NT2/D1 (cell line): ENCODE measurements at regions not wholly inside any gene's neighbourhood (a gene's known extent, or its start where the extent isn't known, plus 50 kb on each side); places are given as distances from the start of the nearest gene placed in this dataset.
"Not testable (repeated sequence)": the region's sequence is repeated elsewhere in the genome, so short reads cannot be mapped to it uniquely, and the experiment has no call there.

Source experiments
- DNase-seq: peaks from one replicate; pipeline ENCODE4 v3.0.0-alpha.2; 2011; ENCODE audit warnings: low read depth, low spot score
- H3K27me3 ChIP-seq: 2 replicates; pipeline ENCODE4 v1.6.0; 2011; ENCODE audit warnings: mild to moderate bottlenecking; ENCODE audit not compliant: insufficient read length, insufficient read depth
- H3K36me3 ChIP-seq: 2 replicates; pipeline ENCODE4 v1.6.1; 2011; ENCODE audit warnings: mild to moderate bottlenecking, low read length, mixed read lengths; ENCODE audit not compliant: insufficient read depth, insufficient read length
- H3K4me1 ChIP-seq: 2 replicates; pipeline ENCODE4 v1.5.1; 2011; ENCODE audit not compliant: insufficient read depth, insufficient read length
- H3K4me3 ChIP-seq: 2 replicates; pipeline ENCODE4 v1.5.1; 2011; ENCODE audit warnings: low read depth; ENCODE audit not compliant: insufficient read length
- H3K9ac ChIP-seq: 2 replicates; pipeline ENCODE4 v1.6.0; 2011; ENCODE audit warnings: low read depth; ENCODE audit not compliant: insufficient read length
- H3K9me3 ChIP-seq: 2 replicates; pipeline ENCODE4 v1.5.1; 2011; ENCODE audit warnings: mild to moderate bottlenecking, low read length; ENCODE audit not compliant: insufficient read depth
- SUZ12 ChIP-seq: IDR thresholded peaks from 2 replicates; pipeline ENCODE4 v1.6.1; 2011; ENCODE audit not compliant: insufficient read length, insufficient read depth; ENCODE audit errors: extremely low read depth
- YY1 ChIP-seq: IDR thresholded peaks from 2 replicates; pipeline ENCODE4 v1.6.1; 2011; ENCODE audit not compliant: insufficient read length, insufficient read depth
- ZNF274 ChIP-seq: IDR thresholded peaks from 2 replicates; pipeline ENCODE4 v1.6.1; 2011; ENCODE audit warnings: mild to moderate bottlenecking, low read depth, low read length

DNA sequence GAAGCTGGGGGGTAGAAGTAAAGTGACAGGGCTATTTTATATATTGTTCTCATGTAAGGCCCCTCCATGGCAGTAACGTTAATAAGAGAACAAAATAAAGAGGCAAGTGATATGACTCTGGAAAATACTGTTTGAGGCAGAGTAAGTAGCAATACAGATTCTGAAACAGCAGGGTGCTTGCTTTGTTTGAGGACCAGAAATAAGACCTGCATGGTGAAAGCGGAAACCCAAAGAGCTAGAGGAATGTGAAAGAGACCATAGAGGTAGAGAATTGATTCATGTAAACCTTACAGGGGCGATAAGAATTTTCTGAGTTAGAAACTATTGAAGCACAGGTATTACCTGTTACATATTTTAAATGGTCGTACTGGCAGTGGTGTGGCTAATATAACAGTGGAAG lies 1517.1 kb downstream of the SI start:
- no peaks in the 10 kb centered on the region for H3K9me3 ChIP-seq
- H3K27me3 ChIP-seq = no peaks in the 10 kb centered on the region
- TF ChIP-seq SUZ12 (no peak), YY1 (no peak), ZNF274 (no peak)
- H3K36me3 ChIP-seq = no peaks in the 10 kb centered on the region
- no peak for DNase-seq
- no peak overlapping the region for H3K9ac ChIP-seq
- no peak overlapping the region for H3K4me3 ChIP-seq
- H3K4me1 ChIP-seq = no peaks in the 10 kb centered on the region

DNA sequence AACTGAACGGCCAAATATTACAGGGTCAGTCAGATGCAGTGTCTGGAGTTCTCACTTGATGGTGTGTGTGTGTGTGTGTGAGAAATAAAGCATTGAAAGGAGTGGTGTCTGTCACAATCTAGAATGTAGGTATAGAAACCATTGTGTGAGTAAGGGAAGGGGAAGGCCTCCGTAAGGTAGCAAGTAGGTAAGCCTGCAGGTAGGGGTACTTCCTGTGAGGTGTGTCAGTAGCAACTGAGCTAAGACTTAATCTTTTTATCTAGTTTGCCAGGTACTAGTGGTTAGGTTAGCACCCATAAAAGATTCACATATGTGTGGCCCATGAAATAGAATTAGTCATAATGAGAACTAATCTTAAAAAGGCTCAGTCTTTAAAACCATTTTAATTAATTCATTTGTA lies 1517.8 kb downstream of the SI start:
- H3K9me3 ChIP-seq = no peaks in the 10 kb centered on the region
- no peak overlapping the region for H3K4me3 ChIP-seq
- TF ChIP-seq ZNF274 = no peak
- TF ChIP-seq YY1 = no peak
- no peak for TF ChIP-seq SUZ12
- no peaks in the 10 kb centered on the region for H3K27me3 ChIP-seq
- no peak overlapping the region for H3K9ac ChIP-seq
- DNase-seq = no peak
- no peaks in the 10 kb centered on the region for H3K36me3 ChIP-seq
- H3K4me1 ChIP-seq = no peaks in the 10 kb centered on the region

DNA sequence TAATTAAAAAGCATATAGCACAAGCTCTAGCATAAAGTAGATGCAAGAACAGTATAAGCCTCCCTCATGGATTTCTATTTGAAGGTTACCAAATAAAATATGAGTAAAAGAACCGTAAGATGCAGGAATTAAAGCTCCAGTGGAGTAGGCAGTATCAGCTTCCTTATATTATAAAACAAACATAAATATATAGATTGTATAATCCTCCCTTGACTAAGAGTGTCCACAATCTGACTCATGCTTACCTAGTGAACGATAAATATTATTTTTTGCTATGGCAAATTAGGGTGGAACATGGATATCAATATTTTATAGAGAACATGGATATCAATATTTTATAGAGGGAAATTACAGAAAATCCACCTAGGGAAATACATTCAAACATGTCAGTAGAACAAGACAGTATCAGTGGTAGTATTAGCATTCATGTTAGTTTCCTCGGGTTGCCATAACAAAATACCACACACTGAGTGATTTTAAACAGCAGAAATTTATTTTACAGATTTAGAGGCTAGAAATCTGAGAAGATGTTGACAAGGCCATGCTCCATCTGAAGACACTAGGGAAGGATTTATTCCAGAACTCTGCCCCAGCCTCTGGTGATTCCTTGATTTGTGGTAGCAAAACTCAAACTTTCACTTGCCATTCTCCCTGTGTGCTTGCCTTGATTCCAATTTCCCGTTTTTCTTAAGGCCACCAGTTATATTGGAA lies 1521.3 kb downstream of the SI start:
- H3K9me3 ChIP-seq = no peaks in the 10 kb centered on the region
- no peaks in the 10 kb centered on the region for H3K36me3 ChIP-seq
- H3K27me3 ChIP-seq = no peaks in the 10 kb centered on the region
- H3K9ac ChIP-seq = no peak overlapping the region
- TF ChIP-seq ZNF274 (no peak), YY1 (no peak), SUZ12 (no peak)
- H3K4me3 ChIP-seq = no peak overlapping the region
- no peaks in the 10 kb centered on the region for H3K4me1 ChIP-seq
- no peak for DNase-seq

DNA sequence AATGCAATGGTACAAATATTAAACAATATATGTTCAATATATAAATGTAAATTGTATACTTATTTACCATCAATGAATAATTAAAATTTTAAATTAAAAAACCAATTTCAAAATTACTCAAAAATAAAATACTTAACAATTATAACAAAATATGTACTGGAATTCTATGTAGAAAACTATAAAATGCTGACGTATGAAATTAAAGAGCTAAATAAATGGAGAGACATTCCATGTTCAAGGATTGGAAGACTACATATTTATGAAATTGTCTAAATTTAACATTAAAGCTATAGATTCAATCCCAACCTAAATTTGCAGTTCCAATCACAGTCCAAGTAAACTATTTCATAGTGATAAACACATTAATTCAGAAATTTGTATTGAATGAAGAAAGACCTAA lies 1522.4 kb downstream of the SI start:
- H3K4me3 ChIP-seq = no peak overlapping the region
- no peaks in the 10 kb centered on the region for H3K27me3 ChIP-seq
- H3K9ac ChIP-seq = no peak overlapping the region
- no peaks in the 10 kb centered on the region for H3K36me3 ChIP-seq
- DNase-seq = no peak
- no peaks in the 10 kb centered on the region for H3K9me3 ChIP-seq
- no peak for TF ChIP-seq SUZ12
- TF ChIP-seq YY1 = no peak
- no peaks in the 10 kb centered on the region for H3K4me1 ChIP-seq

DNA sequence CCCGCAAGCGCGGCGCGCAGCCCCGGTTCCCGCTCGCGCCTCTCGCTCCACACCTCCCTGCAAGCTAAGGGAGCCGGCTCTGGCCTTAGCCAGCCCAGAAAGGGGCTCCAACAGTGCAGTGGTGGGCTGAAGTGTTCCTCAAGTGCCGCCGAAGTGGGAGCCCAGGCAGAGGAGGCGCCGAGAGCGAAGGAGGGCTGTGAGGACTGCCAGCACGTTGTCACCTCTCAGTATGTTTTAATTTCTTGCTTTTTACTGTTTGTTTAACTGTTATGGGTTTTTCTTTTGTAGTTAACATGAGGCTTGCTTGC lies 1525.7 kb downstream of the SI start:
- TF ChIP-seq ZNF274 = no peak
- no peak for TF ChIP-seq SUZ12
- no peak for TF ChIP-seq YY1
- H3K36me3 ChIP-seq = no peaks in the 10 kb centered on the region

DNA sequence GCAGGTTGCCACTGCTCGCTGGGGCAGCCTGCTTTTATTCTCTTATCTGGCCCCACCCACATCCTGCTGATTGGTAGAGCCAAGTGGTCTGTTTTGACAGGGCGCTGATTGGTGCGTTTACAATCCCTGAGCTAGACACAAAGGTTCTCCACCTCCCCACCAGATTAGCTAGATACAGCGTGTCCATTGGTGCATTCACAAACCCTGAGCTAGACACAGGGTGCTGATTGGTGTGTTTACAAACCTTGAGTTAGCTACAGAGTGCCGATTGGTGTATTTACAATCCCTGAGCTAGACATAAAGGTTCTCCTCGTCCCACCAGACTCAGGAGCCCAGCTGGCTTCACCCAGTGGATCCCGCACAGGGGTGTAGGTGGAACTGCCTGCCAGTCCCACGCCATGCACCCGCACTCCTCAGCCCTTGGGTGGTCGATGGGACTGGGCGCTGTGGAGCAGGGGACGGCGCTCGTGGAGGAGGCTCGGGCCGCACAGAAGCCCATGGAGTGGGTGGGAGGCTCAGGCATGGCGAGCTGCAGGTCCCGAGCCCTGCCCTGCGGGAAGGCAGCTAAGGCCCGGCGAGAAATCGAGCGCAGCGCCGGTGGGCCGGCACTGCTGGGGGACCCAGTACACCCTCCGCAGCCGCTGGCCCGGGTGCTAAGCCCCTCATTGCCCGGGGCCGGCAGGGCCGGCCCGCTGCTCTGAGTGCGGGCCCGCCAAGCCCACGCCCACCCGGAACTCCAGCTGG lies 1526.2 kb downstream of the SI start:
- not testable (repeated sequence) for H3K4me3 ChIP-seq, H3K9ac ChIP-seq, DNase-seq, H3K9me3 ChIP-seq, H3K27me3 ChIP-seq, H3K4me1 ChIP-seq, H3K36me3 ChIP-seq

More for the DNA sequence above, 1525.7 kb downstream of the SI start:
- no peaks in the 10 kb centered on the region for H3K27me3 ChIP-seq
- H3K4me1 ChIP-seq = no peaks in the 10 kb centered on the region
- no peak for DNase-seq
- H3K9me3 ChIP-seq = no peaks in the 10 kb centered on the region
- H3K9ac ChIP-seq = no peak overlapping the region
- no peak overlapping the region for H3K4me3 ChIP-seq

DNA sequence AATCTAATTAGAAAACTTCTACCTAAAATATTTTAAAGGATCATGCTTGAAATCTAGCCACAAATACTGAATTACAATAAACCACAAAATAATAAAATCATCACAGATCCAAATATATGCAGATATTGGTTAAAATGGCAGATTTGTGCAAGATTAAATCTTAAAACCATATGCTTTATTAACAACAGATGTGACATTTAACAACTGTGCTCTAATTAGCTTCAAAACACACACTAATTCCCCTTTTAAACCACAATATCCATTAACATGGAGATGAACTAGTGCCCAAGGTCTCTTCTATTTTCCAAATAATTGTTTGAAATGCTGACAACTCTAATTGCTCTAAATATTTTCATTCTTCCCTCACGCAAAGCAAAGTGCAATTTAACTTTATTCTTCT lies 1530.3 kb downstream of the SI start:
- Histone ChIP-seq H3K4me3 (no peak overlapping the region), H3K27me3 (no peaks in the 10 kb centered on the region), H3K4me1 (no peaks in the 10 kb centered on the region), H3K9me3 (no peaks in the 10 kb centered on the region), H3K36me3 (no peaks in the 10 kb centered on the region), H3K9ac (no peak overlapping the region)
- TF ChIP-seq YY1 (no peak), SUZ12 (no peak), ZNF274 (no peak)
- DNase-seq = no peak
